ENCODE measurements at regions not wholly inside any gene's neighbourhood (a gene's known extent, or its start where the extent isn't known, plus 50 kb on each side); places are given as distances from the start of the nearest gene placed in this dataset.

DNA sequence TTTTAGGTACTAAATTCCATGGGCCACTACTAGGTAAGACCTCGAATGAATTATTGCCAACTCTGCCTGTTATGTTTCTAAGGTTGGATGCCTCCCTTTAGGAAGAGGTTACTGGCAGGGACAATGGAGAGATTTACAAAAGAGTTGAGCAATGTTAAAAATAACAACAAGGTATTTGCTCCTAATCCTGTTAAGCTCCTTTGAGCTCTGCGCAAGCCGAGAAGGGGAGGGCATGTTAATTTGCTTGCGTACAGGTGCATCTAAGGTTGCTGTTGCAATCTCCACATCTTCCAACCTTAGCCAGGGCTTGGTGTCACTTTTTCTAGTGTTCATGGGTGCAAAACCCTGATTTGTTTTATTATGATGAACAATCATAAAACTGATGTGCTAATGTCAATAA is 161.5 kb upstream of the TPM1 start:
- Histone ChIP-seq H3K4me3 (ENCODE audit: control insufficient read depth in 2 of 3, extremely low read depth in 1 of 3, insufficient read depth in 2 of 3, low read depth in 1 of 3, low read length in 3 of 3) (no peak overlapping the region), H4K20me1 (ENCODE audit: control insufficient read depth, extremely low read depth, insufficient read depth, low read length) (no peaks in the 10 kb centered on the region), H2AFZ (ENCODE audit: control insufficient read depth, low read length) (no peak overlapping the region), H3K9me1 (ENCODE audit: control insufficient read depth, extremely low read depth, insufficient read depth, low read length) (no peaks in the 10 kb centered on the region), H3K27ac (ENCODE audit: control insufficient read depth, insufficient read depth, low read length) (no peak overlapping the region), H3K79me2 (ENCODE audit: control insufficient read depth, insufficient read depth, low read length) (no peaks in the 10 kb centered on the region), H3K36me3 (ENCODE audit: control insufficient read depth in 2 of 2, extremely low read depth in 1 of 2, insufficient read depth in 2 of 2, low read length in 2 of 2) (no peaks in the 10 kb centered on the region), H3K4me1 (ENCODE audit: control insufficient read depth, extremely low read depth, insufficient read depth, low read length) (no peaks in the 10 kb centered on the region), H3K4me2 (ENCODE audit: control insufficient read depth, extremely low read depth, insufficient read depth, low read depth, low read length) (no peak overlapping the region), H3K9me3 (ENCODE audit: control insufficient read depth, low read depth, low read length) (no peaks in the 10 kb centered on the region), H3K27me3 (ENCODE audit: control insufficient read depth, extremely low read depth, insufficient read depth, low read length) (no peaks in the 10 kb centered on the region), H3K9ac (ENCODE audit: control insufficient read depth, extremely low read depth, insufficient read depth, low read length) (no peak overlapping the region)
- FAIRE-seq (no peak), DNase-seq (ENCODE audit: low read depth, low spot score) (no peak)
- no peak for TF ChIP-seq EZH2 (IDR thresholded peaks at IDR 0.05; ENCODE audit: low read length)
- TF ChIP-seq, protein P1, sequence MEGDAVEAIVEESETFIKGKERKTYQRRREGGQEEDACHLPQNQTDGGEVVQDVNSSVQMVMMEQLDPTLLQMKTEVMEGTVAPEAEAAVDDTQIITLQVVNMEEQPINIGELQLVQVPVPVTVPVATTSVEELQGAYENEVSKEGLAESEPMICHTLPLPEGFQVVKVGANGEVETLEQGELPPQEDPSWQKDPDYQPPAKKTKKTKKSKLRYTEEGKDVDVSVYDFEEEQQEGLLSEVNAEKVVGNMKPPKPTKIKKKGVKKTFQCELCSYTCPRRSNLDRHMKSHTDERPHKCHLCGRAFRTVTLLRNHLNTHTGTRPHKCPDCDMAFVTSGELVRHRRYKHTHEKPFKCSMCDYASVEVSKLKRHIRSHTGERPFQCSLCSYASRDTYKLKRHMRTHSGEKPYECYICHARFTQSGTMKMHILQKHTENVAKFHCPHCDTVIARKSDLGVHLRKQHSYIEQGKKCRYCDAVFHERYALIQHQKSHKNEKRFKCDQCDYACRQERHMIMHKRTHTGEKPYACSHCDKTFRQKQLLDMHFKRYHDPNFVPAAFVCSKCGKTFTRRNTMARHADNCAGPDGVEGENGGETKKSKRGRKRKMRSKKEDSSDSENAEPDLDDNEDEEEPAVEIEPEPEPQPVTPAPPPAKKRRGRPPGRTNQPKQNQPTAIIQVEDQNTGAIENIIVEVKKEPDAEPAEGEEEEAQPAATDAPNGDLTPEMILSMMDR (optimal IDR thresholded peaks at IDR 0.05 in 1 of 3, IDR thresholded peaks at IDR 0.05 in 1 of 3, conservative IDR thresholded peaks at IDR 0.05 in 1 of 3; ENCODE audit: extremely low read depth in 1 of 3, insufficient read depth in 2 of 3, low read length in 3 of 3): no peak
- dilution Hi-C loops (cut with MboI; ENCODE audit: extremely low pct_ligation_motif_present, low sequenced_read_pairs): no loop called here

DNA sequence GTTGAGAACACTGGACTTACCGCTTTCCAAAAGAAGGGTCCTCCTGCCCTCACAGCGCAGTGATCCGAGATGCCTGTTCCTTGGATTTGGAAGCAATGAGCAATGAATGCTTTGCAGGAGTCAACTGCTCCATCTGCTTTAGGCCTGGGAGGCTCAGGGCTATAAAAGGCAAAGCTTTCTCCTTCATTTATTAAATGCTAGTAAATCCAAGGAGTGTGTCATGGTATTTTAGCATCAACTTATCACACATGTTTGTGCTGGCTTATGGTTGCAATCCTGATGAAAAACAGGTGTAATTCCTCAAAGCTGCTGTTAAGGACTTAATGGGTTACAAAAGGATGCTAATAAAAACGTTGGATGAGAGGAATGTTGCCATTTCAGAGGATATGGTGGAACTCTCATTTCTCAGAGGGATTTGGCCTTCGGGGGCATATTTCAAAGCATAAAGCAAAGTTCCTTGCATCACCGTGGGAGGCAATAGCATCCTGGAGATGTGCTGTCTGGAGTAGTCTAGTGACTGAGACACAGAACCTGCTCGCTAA is 158.5 kb upstream of the TPM1 start:
- TF ChIP-seq EZH2 (IDR thresholded peaks at IDR 0.05; ENCODE audit: low read length): no peak
- TF ChIP-seq, protein P1 (optimal IDR thresholded peaks at IDR 0.05 in 1 of 3, IDR thresholded peaks at IDR 0.05 in 1 of 3, conservative IDR thresholded peaks at IDR 0.05 in 1 of 3; ENCODE audit: extremely low read depth in 1 of 3, insufficient read depth in 2 of 3, low read length in 3 of 3): no peak
- no peaks in the 10 kb centered on the region for H3K27me3 ChIP-seq (ENCODE audit: control insufficient read depth, extremely low read depth, insufficient read depth, low read length)
- H3K27ac ChIP-seq (ENCODE audit: control insufficient read depth, insufficient read depth, low read length): no peak overlapping the region
- H3K9me3 ChIP-seq (ENCODE audit: control insufficient read depth, low read depth, low read length): no peaks in the 10 kb centered on the region
- no peaks in the 10 kb centered on the region for H3K36me3 ChIP-seq (ENCODE audit: control insufficient read depth in 2 of 2, extremely low read depth in 1 of 2, insufficient read depth in 2 of 2, low read length in 2 of 2)
- no peak overlapping the region for H3K9ac ChIP-seq (ENCODE audit: control insufficient read depth, extremely low read depth, insufficient read depth, low read length)
- H3K9me1 ChIP-seq (ENCODE audit: control insufficient read depth, extremely low read depth, insufficient read depth, low read length): no peaks in the 10 kb centered on the region
- peaks cover 6% of the 10 kb centered on the region for H3K4me1 ChIP-seq (ENCODE audit: control insufficient read depth, extremely low read depth, insufficient read depth, low read length)
- H3K4me2 ChIP-seq (ENCODE audit: control insufficient read depth, extremely low read depth, insufficient read depth, low read depth, low read length): no peak overlapping the region
- no peak for FAIRE-seq
- H3K4me3 ChIP-seq (ENCODE audit: control insufficient read depth in 2 of 3, extremely low read depth in 1 of 3, insufficient read depth in 2 of 3, low read depth in 1 of 3, low read length in 3 of 3): no peak overlapping the region
- dilution Hi-C loops (cut with MboI; ENCODE audit: extremely low pct_ligation_motif_present, low sequenced_read_pairs): no loop called here
- no peaks in the 10 kb centered on the region for H4K20me1 ChIP-seq (ENCODE audit: control insufficient read depth, extremely low read depth, insufficient read depth, low read length)
- H3K79me2 ChIP-seq (ENCODE audit: control insufficient read depth, insufficient read depth, low read length): no peaks in the 10 kb centered on the region
- H2AFZ ChIP-seq (ENCODE audit: control insufficient read depth, low read length): no peak overlapping the region
- DNase-seq (ENCODE audit: low read depth, low spot score): no peak

Data from keratinocyte (primary cell).